NCI-H146 (cell line): ENCODE measurements at regions not wholly inside any gene's neighbourhood (a gene's known extent, or its start where the extent isn't known, plus 50 kb on each side); places are given as distances from the start of the nearest gene placed in this dataset.
"Not testable (repeated sequence)": the region's sequence is repeated elsewhere in the genome, so short reads cannot be mapped to it uniquely, and the experiment has no call there.

ENCODE experiments used
- DNase-seq: peaks from one replicate; lab custom pipeline; 2025; lab: John Stamatoyannopoulos, UW

- not testable (repeated sequence) for DNase-seq
Observed at GRCh38 chr2:208800887-208801286, 394.3 kb downstream of the PTH2R start.

GRCh38 chr2:208807756-208808155, 401.2 kb downstream of the PTH2R start:
- no peak for DNase-seq

GRCh38 chr2:208811885-208812284, 405.3 kb downstream of the PTH2R start:
- not testable (repeated sequence) for DNase-seq

GRCh38 chr2:208819190-208819589, 412.6 kb downstream of the PTH2R start:
- DNase-seq, result no peak

- no peak for DNase-seq
Observed at GRCh38 chr2:208820014-208820688, 413.6 kb downstream of the PTH2R start.

GRCh38 chr2:208827109-208827508, 420.5 kb downstream of the PTH2R start:
- no peak for DNase-seq

- DNase-seq, result no peak
Observed at GRCh38 chr2:208827549-208828221, 421.1 kb downstream of the PTH2R start.

GRCh38 chr2:208830203-208830602, 423.6 kb downstream of the PTH2R start:
- DNase-seq, result no peak

- no peak for DNase-seq
Observed at GRCh38 chr2:208847651-208848050, 441.1 kb downstream of the PTH2R start.

- DNase-seq, result no peak
Observed at GRCh38 chr2:208854717-208855116, 448.1 kb downstream of the PTH2R start.

- no peak for DNase-seq
Observed at GRCh38 chr2:208867374-208867773, 460.8 kb downstream of the PTH2R start.

GRCh38 chr2:208872591-208872990, 466.0 kb downstream of the PTH2R start:
- no peak for DNase-seq

- no peak for DNase-seq
Observed at GRCh38 chr2:208879666-208880065, 473.1 kb downstream of the PTH2R start.

- no peak for DNase-seq
Observed at GRCh38 chr2:208880171-208880570, 473.6 kb downstream of the PTH2R start.

GRCh38 chr2:208890486-208890885, 483.9 kb downstream of the PTH2R start:
- DNase-seq, result no peak

- DNase-seq, result no peak
Observed at GRCh38 chr2:208892203-208892602, 485.6 kb downstream of the PTH2R start.

- peak; percentile 12 for DNase-seq
Observed at GRCh38 chr2:208906330-208906729, 499.7 kb downstream of the PTH2R start.

GRCh38 chr2:208915401-208915800, 508.4 kb upstream of the MAP2 start:
- no peak for DNase-seq

- no peak for DNase-seq
Observed at GRCh38 chr2:208916881-208917280, 507.0 kb upstream of the MAP2 start.

- DNase-seq, result not testable (repeated sequence)
Observed at GRCh38 chr2:208921358-208921757, 502.5 kb upstream of the MAP2 start.

GRCh38 chr2:208927867-208928266, 496.0 kb upstream of the MAP2 start:
- no peak for DNase-seq

- DNase-seq, result no peak
Observed at GRCh38 chr2:208929139-208929864, 494.5 kb upstream of the MAP2 start.

- DNase-seq, result no peak
Observed at GRCh38 chr2:208929894-208930427, 493.9 kb upstream of the MAP2 start.
